Gastroesophageal sphincter (tissue), 4 donors: ENCODE measurements at regions not wholly inside any gene's neighbourhood (a gene's known extent, or its start where the extent isn't known, plus 50 kb on each side); places are given as distances from the start of the nearest gene placed in this dataset.
"Not testable (repeated sequence)": the region's sequence is repeated elsewhere in the genome, so short reads cannot be mapped to it uniquely, and the experiment has no call there.

Experiments
- ATAC-seq: fragments of 150-250 bp; one replicate; pipeline ENCODE4 v1.9.1; 2016; ENCODE audit warnings: mild to moderate bottlenecking, moderate library complexity
- H3K27ac ChIP-seq, 4 donors: fragments of 200-600 bp; sonication (generic) in 3 of 4; 1 replicate in 3 of 4; 2 replicates in 1 of 4; pipeline ENCODE4 v1.5.1; 2016 to 2019
- H3K27me3 ChIP-seq: fragments of 200-600 bp; sonication (generic); one replicate; pipeline ENCODE4 v1.5.1; 2019
- H3K36me3 ChIP-seq, 2 donors: fragments of 200-600 bp; sonication (generic); one replicate each; pipeline ENCODE4 v1.5.1; 2019; ENCODE audit warnings: control low read depth in 1 of 2
- H3K4me1 ChIP-seq, 3 donors: fragments of 200-600 bp; sonication (generic); 1 replicate in 2 of 3; 2 replicates in 1 of 3; pipeline ENCODE4 v1.5.1; 2016 to 2019; ENCODE audit warnings: control low read depth in 2 of 3
- H3K4me3 ChIP-seq, 2 donors: fragments of 200-600 bp; sonication (generic); one replicate each; pipeline ENCODE4 v1.5.1; 2019; ENCODE audit warnings: mild to moderate bottlenecking in 1 of 2, moderate library complexity in 1 of 2
- H3K9me3 ChIP-seq, 3 donors: fragments of 200-600 bp; sonication (generic); one replicate each; pipeline ENCODE4 v1.5.1; 2017 to 2019; ENCODE audit warnings: control low read depth in 2 of 3
- CTCF ChIP-seq, 4 experiments: fragments of 200-600 bp in 2 of 4; fragments of 450-650 bp in 2 of 4; sonication (generic) in 1 of 4; IDR thresholded peaks; one replicate each; pipeline ENCODE4 v1.5.1; 2017 to 2019; ENCODE audit warnings: antibody characterized with exemption in 4 of 4, mild to moderate bottlenecking in 2 of 4, moderate library complexity in 2 of 4
- EP300 ChIP-seq: sonication (generic); formaldehyde crosslinking; IDR thresholded peaks from one replicate; pipeline ENCODE4 v1.6.1; 2017; ENCODE audit warnings: antibody characterized with exemption, mild to moderate bottlenecking
- POLR2A ChIP-seq, 2 donors: fragments of 450-650 bp; IDR thresholded peaks; one replicate each; pipeline ENCODE4 v1.6.1; 2017; ENCODE audit warnings: antibody characterized with exemption in 2 of 2, mild to moderate bottlenecking in 2 of 2, moderate library complexity in 1 of 2
- POLR2AphosphoS5 ChIP-seq: sonication (generic); formaldehyde crosslinking; IDR thresholded peaks from one replicate; pipeline ENCODE4 v1.6.1; 2017; ENCODE audit warnings: antibody characterized with exemption
- WGBS, 2 donors: methylation state at CpG; one replicate each; pipeline ENCODE4 v1.1.5; 2018; ENCODE audit warnings: low coverage in 1 of 2; 5-methylcytosine and 5-hydroxymethylcytosine counted together

- H3K36me3 ChIP-seq = no peaks in the 10 kb centered on the region
- no peak overlapping the region for H3K4me3 ChIP-seq
- H3K27me3 ChIP-seq = peaks cover 47% of the 10 kb centered on the region
These were observed 1299.3 kb downstream of the TBC1D22A start for GRCh38 chr22:48061726-48062125.

GRCh38 chr22:48060266-48060665 is 1297.8 kb downstream of the TBC1D22A start:
- H3K4me3 ChIP-seq = no peak overlapping the region
- TF ChIP-seq EP300 (no peak), CTCF (IDR thresholded peaks at IDR 0.05) (no peak), POLR2A (IDR thresholded peaks at IDR 0.05) (no peak), POLR2AphosphoS5 (no peak)
- no peaks in the 10 kb centered on the region for H3K36me3 ChIP-seq
- H3K27me3 ChIP-seq = peaks cover 53% of the 10 kb centered on the region
- ATAC-seq = no peak
- 40 to 73% methylated on average over 1 to 4 of the region's 7 CpGs for WGBS, 2 donors
- no peak overlapping the region for H3K27ac ChIP-seq
- no peaks in the 10 kb centered on the region for H3K4me1 ChIP-seq
- peaks cover 0 to 13% (median 0%) of the 10 kb centered on the region in 3 donors for H3K9me3 ChIP-seq

More at GRCh38 chr22:48061726-48062125, 1299.3 kb downstream of the TBC1D22A start:
- H3K4me1 ChIP-seq = no peaks in the 10 kb centered on the region
- no peak overlapping the region for H3K27ac ChIP-seq
- H3K9me3 ChIP-seq = peaks cover 0 to 13% (median 0%) of the 10 kb centered on the region in 3 donors
- no peak for ATAC-seq
- WGBS, 2 donors = 58 to 85% methylated on average over 3 to 4 of the region's 4 CpGs
- no peak for TF ChIP-seq POLR2AphosphoS5
- no peak for TF ChIP-seq POLR2A (IDR thresholded peaks at IDR 0.05)
- no peak for TF ChIP-seq CTCF (IDR thresholded peaks at IDR 0.05)
- TF ChIP-seq EP300 = no peak

- H3K4me3 ChIP-seq, ATAC-seq, H3K4me1 ChIP-seq, H3K36me3 ChIP-seq, H3K27ac ChIP-seq: not testable (repeated sequence)
- Histone ChIP-seq H3K9me3 (peaks cover 0 to 13% (median 0%) of the 10 kb centered on the region in 3 donors), H3K27me3 (peaks cover 61% of the 10 kb centered on the region)
- 81 to 100% methylated on average over 3 to 4 of the region's 4 CpGs for WGBS, 2 donors
These were observed 1297.1 kb downstream of the TBC1D22A start for GRCh38 chr22:48059521-48059920.

GRCh38 chr22:48057116-48057835 is 1294.8 kb downstream of the TBC1D22A start:
- Histone ChIP-seq H3K9me3 (peaks cover 0 to 13% (median 0%) of the 10 kb centered on the region in 3 donors), H3K27ac (no peak overlapping the region), H3K36me3 (no peaks in the 10 kb centered on the region), H3K27me3 (peaks cover 79% of the 10 kb centered on the region), H3K4me3 (no peak overlapping the region), H3K4me1 (no peaks in the 10 kb centered on the region)
- no peak for TF ChIP-seq POLR2AphosphoS5
- no peak for TF ChIP-seq EP300
- TF ChIP-seq POLR2A (IDR thresholded peaks at IDR 0.05) = no peak
- no peak for TF ChIP-seq CTCF (IDR thresholded peaks at IDR 0.05)
- no peak for ATAC-seq
- 66% methylated on average over 3 to 12 of the region's 22 CpGs for WGBS, 2 donors

- WGBS, 2 donors = 59 to 74% methylated on average over 10 to 11 of the region's 11 CpGs
- TF ChIP-seq POLR2A (IDR thresholded peaks at IDR 0.05) (no peak), POLR2AphosphoS5 (no peak), CTCF (IDR thresholded peaks at IDR 0.05) (no peak), EP300 (no peak)
- Histone ChIP-seq H3K27ac (no peak overlapping the region), H3K27me3 (peaks cover 83% of the 10 kb centered on the region), H3K4me3 (no peak overlapping the region), H3K9me3 (peaks cover 0 to 13% (median 0%) of the 10 kb centered on the region in 3 donors), H3K36me3 (no peaks in the 10 kb centered on the region), H3K4me1 (no peaks in the 10 kb centered on the region)
- no peak for ATAC-seq
These were observed 1293.4 kb downstream of the TBC1D22A start for GRCh38 chr22:48055827-48056226.
